Hematopoietic multipotent progenitor cell treated with erythropoietin and hydrocortisone succinate and interleukin-3 and kit ligand, for 15 days (in vitro differentiated cells): ENCODE measurements at regions not wholly inside any gene's neighbourhood (a gene's known extent, or its start where the extent isn't known, plus 50 kb on each side); places are given as distances from the start of the nearest gene placed in this dataset.
A peak's percentile ranks its signal among the peaks of the same experiment; 100 is the strongest.
"Not testable (repeated sequence)": the region's sequence is repeated elsewhere in the genome, so short reads cannot be mapped to it uniquely, and the experiment has no call there.

Experiments used
- DNase-seq: peaks from one replicate; pipeline ENCODE4 v3.0.0-alpha.2; 2015; ENCODE audit warnings: low spot score

DNA sequence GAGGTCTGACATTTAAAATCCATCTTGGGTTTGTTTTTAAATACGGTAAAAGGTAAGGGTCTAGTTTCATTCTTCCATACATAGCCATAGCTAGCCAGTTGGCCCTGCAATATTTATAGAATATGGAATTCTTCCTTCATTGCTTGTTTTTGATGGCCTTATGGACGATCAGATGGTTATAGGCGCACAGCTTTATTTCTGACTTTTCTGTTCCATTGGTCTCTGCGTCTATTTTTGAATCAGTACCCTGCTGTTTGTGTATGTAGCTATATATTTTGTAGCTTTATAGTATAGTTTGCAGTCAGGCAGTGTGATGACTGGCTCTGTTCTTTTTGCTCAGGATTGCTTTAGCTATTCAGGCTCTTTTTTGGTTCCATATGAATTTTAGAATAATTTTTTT is 366.8 kb upstream of the MIS18BP1 start:
- DNase-seq, result no peak

DNA sequence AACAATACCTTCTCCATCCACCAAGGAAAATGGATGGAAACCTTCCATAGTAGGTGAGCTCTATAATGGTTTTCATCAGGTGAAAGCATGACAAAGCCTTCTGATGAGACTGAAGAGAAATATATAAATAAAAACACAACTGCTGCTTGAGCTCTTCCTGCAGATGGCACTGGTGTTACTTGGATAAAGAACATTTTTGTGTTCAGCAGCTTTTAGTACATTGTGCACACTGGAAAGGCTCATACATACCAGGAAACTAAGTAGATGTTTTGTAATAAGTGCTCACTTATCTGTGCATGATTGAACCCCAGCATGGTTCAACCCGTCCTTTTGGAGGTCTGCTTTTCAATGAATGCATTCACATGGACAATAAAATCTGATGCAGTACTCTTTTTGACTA is 357.3 kb upstream of the MIS18BP1 start:
- DNase-seq, result no peak

DNA sequence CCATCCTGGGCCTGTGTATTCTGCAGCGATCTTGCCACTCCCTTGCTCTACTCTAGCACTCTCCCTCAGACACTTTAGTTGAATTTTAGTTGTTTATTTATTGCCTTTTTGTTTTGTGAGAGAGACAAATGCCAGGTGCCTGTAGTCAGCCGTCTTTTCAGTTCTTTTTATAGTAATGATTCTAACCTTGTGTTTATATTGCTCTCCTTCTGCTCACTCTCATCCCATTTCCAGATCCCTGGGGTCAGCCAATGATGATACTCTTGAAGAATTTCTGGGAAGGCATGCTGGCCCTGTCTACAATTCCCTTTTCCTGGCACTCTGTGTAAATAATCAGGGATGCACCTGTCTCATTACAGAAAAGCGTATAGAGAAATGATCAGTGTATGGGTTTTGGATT is 334.1 kb upstream of the MIS18BP1 start:
- no peak for DNase-seq

DNA sequence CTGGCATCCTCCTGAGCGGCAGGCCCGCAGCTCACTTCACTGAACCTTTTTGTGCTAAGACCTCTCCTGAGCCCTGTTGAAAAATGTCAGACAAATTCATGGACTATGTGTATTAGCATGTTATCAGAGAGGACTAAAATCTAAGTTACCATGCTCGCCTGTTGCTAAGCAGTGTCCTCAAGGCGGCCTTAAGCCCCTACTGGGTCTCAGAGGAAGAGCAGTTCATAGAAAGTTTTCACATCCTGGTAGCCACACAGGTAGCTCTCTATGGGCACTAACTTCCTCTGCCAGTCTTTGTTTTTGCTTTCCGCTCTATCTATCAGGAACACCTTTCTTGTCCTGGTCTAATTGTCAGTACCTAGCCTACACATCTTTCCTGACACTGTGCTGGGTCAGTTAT is 306.6 kb upstream of the MIS18BP1 start:
- no peak for DNase-seq

DNA sequence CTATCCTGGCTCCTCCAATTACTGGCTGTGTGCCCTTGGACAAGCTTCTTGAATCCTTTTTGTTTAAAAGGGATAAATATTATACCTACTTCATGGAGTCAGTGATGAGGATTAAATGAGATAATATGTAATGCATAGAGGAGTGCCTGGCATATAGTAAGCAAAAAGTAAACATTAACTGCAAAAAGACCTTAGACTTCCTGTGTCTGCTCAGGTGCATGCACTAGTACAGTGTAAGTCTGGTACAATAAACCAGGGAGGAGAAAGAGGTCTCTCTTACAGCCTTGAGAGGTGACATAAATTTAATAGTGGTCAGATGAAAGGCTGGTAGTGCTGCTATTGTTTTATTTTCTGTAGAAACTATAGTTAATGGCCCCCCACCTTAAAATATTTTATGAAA is 305.2 kb upstream of the MIS18BP1 start:
- no peak for DNase-seq

DNA sequence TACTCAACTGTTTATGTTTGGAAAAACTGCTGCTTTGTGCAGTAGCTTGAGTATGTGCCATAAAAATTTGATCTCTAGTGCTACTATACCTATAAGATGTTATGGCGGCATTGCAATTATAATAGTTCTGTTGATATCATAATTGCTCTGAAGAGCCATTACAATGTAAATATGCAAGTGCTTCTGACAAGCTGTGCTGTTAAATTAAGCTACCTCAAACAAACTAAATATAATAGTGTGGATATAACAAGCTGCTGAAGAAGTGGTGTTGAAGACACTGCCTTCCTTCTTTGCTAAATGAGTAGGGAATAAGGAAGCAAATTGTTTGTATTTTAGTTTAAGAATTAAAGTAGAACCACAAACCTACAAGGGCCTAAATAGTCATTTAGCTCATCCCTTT is 301.0 kb upstream of the MIS18BP1 start:
- DNase-seq, result no peak

DNA sequence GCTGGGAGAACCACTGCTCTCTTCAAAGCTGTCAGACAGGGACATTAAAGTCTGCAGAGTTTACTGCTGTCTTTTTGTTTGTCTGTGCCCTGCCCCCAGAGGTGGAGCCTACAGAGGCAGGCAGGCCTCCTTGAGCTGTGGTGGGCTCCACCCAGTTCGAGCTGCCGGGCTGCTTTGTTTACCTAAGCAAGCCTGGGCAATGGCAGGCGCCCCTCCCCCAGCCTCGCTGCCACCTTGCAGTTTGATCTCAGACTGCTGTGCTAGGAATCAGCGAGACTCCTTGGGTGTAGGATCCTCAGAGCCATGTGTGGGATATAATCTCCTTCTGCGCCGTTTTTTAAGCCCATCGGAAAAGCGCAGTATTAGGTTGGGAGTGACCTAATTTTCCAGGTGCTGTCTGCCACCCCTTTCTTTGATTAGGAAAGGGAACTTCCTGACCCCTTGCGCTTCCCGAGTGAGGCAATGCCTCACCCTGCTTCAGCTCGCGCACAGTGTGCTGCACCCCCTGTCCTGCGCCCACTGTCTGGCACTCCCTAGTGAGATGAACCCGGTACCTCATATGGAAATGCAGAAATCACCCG is 298.3 kb upstream of the MIS18BP1 start:
- DNase-seq, result not testable (repeated sequence)

DNA sequence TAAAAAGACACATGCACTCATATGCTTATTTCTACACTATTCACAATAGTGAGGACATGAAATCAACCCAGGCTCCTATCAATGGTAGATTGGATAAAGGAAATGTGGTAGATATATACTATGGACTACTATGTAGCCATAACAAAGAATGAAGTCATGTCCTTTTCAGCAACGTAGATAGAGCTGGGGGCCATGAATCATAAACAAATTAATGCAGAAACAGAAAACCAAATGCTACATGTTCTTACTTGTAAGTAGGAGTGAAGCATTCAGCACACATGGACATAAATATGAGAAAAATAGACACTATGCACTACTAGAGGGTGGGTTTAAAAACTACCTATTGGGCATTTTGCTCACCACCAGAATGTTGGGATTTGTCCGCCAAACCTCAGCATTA is 278.0 kb upstream of the MIS18BP1 start:
- DNase-seq, result no peak

DNA sequence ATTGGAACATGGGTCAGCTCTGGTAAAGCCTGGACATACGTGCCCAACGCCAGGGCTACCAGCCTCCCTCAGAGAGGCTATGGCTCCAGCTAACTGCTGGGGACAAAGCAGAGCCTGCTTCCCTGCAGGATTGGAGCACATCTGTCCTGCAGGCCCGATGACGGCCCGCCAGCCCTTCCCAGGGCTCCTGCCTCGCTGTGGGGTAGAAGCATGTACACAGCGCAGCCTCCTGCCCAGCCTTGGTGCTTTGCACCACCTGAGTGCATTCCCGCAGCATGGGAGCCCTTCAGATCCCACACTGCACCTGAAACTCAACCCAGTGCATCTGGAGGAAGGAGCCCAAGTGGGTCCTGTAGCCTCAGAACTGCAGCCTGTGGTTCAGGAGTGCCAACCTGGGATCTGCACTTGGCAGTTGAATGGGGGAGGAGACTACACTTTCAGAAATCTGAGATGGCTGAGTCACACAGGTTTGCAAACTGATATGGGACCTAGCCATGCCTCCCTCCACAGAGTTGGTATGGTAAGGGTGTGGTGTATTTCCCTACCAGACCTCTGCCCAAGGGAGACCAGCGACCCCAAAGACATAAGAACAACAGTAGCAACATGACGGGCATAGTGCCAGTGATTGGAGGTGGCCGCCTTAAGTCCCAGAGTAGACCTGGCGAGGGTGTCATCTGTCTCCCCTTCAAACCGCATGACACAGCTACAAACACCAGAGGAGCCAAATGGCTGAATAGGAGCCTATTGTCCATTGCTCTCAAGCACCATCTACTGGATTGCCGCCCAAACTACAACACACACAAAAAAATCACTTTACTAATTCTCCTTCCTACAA is 273.9 kb upstream of the MIS18BP1 start:
- no peak for DNase-seq

DNA sequence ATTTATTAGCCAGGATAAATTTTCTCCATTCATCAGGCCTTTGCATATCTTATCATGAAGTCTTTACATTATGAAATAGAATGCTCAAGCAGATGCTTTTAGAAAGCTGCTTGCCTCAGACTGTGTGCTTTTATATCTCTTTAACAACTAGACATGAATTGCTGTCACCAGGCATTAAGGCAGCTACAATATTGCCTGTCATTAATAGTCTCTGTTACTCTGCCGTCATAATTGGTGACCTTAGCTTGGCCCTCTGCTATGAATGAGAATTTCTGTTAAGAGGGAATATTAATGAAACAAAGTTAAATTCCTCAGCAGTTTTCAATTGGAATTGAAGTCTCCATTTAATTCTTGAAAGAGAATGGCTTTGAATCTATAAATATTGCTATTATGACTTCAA is 266.8 kb upstream of the MIS18BP1 start:
- no peak for DNase-seq

DNA sequence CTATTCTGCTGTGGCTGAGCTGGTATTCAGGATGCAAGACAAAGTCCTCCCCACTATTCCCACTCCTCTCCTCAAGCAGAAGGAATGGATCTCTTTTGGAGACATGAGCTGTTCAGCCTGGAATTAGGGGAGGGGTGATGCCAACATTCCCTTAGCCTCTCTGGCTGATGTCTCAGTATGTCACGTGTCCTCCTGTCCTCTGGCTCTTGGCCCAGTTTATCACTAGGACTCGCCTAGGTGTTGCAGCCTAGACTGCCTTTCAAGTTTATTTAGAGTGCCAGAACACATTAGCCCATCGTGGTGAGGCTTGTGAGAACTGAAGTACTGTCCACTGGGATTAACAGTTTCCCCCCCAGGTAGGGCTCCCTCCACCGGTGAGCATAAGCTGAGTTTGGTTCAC is 239.9 kb upstream of the MIS18BP1 start:
- no peak for DNase-seq

DNA sequence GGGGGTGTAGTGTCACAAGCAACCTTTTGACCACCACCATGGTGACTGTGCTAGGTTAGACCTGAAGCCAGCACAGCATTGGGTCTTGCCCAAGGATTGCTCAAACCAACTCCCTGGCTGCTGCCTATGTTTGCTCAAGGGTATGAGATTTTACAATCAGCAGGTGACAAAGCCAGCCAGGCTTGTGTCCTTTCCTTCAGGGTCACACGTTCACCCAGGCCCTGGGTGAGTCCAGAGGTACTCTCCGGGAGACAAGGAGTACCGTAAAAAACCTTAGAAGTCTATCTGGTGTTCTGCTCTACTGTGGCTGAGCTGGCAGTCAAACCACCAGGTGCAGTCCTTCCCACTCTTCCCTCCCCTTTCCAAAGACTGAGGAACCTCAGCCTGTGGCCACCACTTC is 238.9 kb upstream of the MIS18BP1 start:
- no peak for DNase-seq

DNA sequence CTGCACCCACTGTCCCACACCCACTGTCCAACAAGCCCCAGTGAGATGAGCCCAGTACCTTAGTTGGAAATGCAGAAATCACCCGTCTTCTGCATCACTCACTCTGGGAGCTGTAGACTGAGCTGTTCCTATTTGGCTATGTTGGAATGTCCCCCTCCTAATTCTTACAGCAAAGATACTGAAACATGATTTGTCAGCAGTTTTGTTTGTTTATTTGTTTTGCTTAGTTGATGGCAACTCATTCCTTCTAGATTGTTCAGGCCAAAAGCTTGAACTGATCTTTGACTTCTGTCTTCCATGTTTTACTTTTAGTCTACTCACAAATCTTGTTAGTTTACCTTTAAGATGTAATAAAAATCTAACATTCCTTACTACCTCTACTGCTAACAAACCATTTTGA is 233.6 kb upstream of the MIS18BP1 start:
- no peak for DNase-seq

DNA sequence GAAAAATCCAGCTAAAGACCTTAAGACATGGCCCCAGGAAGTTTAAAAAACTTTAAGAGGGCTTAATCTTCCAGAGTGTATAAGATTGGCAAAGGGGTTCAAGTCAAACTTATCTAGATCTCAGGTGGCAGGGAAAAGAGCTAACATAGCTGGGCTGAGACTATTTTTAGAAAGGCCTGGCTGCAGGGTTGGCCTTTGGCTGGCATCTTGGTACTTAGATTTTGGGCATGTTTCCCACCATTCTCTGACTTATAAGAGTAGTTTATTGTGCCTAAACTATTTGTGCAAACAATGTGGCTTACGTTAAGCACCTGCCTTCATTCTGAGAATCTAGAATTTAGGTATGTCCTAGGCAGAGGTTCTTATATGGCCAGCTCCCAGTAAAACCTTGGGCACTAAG is 214.0 kb upstream of the MIS18BP1 start:
- no peak for DNase-seq

DNA sequence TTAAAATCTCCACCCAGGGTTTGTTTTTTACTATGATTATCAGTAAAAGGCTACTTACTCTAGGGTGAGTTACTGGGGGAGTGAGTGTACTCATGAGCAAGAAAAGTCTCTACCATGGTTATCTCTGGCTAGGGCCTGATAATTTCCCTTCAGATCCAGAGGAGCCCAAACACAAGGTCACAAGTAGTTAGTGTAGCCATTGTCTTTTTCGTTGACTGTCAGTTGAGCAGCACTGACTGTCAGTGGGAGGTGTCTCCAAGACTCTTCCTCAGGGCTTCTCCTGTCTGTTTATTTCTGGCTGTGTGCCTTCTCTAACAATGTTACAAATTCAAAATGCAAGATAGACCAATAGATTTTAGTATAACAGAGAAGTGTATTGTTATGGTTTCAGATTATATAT is 181.2 kb upstream of the MIS18BP1 start:
- no peak for DNase-seq

DNA sequence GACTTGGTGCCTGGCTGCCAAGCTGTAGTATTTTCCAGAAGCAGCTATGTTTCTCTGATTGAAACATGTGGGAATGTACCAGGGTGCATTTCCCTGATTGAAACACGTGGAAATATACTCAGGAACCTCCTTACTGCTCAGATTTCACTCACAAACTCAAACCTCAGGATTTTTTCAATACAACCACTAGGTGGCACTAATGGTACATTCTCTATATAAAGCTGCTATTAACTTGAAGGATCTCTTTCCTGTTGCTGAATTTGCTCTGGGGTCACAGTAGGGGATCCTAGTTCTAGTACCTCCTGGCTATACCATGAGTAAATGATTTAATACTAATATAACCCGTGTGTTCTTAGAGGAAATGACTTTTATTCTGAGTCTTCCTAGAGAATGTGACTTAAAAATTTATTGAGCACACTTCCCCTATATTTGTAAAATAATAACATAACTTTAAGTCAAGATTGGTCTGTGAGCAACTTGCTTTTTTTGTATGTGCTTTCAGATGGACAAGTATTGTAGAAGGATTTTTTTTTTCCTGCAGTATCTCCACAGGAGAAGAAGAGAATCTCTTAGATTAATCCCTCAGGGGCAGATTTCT is 173.8 kb upstream of the MIS18BP1 start:
- DNase-seq, result peak; percentile 24

DNA sequence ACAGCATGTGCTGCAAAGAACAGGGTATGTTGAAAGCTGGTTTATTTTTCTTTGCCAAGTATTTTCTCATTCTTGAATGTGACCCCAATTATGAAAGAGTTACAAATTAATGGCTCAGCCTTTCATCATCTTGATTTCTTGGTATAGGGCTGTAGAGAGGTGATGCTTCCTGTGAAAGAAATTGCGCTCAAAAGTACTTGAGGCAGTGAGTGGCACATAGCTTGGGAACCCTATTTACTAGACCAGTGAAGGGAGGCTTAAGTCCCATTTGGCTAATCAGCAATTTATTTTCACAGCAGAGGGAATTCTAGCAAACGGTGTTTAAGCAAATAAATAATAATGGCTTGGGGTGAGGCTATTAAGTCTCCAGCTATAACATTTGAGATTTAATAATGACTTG is 153.9 kb upstream of the MIS18BP1 start:
- DNase-seq, result no peak

DNA sequence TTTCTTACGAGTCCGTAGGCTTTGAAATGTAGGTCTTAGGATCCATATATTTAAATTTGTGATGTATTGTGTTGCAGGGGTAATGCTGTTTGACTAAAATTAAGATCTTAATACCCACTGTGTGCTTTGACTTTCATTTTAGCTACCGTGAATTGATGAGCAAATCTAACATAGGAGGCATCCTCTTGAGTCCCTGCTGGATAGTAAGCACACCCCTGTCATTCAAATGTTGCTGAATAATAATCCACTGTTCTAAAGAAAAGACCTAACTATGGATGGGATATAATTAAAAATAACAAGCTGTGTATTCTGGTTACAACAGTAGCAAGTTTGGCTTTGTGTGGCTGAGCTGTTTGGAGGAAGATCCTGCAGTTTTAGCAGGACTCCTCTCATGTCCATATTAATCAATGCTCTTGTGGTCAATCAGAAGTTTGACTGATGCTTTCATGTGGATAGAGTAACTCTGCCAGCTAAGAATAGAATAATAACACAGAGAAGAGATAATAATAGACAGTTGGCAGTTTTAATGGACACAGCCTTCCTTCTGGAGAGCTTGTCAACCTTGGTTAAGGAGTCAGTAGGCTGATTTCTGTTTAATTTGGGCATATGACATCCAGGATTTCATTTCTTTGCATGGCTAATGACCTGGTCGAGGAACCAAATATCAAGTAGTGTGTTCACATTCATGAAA is 148.1 kb upstream of the MIS18BP1 start:
- DNase-seq, result no peak

DNA sequence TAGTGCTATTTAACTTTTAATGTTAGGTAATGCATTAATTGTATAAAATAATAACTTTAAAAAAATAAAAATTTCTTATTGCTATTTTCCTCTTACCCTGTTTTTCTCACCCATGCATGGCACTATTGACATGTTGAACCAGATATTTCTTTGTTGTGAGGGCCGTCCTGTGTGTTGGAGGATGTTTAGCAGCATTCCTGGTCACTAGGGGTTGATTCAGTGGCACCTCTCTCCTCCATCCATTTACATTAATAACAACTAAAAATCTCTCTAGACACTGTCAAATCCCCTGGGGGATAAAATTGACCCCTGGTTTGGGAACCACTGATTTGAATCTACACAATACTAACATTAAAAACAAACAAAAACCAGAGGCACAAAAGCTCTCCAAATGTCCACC is 147.5 kb upstream of the MIS18BP1 start:
- no peak for DNase-seq

DNA sequence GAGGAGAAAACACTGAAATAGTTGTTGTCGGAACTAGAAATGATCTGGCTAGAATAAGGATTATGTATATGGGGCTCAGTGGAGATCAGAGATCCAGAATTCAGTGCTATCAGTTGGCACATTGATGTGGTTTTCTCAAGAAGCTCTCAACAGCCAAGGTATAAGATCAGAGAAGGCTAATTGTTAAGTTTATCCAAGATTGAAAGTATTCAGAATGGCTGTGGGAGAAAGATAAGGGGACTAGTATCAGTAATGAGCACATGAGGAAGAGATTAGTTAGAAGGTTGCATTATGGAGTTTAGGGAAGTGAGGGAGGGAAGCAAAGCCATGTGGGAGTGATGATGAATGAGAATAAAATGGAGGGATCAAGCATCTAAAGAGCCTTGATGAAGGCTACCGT is 128.1 kb upstream of the MIS18BP1 start:
- no peak for DNase-seq

DNA sequence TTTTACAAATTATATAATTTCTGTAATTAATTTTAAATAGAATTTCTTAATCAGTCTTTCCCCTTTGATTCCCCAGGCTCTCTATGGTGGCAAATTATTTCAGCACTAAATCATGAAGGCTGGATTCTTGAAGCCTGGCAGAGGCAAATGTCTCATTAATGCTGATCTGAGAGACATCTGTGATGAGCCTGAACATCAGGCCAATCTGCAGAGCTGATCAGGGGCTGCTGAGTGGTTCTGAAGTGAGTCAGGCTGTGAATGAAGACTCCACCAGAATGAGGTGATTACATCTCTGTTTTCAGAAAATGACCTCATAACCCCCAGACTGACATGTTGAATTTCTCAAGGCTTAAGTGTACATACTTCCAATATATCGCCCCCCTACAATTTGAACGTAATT is 124.2 kb upstream of the MIS18BP1 start:
- no peak for DNase-seq

DNA sequence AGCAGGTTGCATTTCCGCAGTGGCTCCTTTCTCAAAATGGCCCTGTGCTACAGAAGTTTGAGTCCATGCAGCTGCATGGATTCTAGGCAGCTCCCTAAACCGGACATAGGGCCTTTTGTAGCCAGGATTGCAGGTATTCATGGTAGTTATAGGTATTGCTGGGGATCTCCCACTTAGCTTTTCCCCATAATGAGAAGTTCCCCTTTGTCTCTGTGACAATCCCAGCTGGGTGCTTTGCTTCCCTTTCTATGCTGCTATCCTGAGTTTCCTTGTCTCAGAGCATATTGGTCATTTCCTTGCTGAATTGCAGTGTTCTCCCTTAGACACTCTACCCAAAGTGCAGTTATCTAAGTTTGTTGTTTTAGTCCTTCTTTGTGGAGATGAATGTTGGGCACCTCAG is 120.9 kb upstream of the MIS18BP1 start:
- no peak for DNase-seq

DNA sequence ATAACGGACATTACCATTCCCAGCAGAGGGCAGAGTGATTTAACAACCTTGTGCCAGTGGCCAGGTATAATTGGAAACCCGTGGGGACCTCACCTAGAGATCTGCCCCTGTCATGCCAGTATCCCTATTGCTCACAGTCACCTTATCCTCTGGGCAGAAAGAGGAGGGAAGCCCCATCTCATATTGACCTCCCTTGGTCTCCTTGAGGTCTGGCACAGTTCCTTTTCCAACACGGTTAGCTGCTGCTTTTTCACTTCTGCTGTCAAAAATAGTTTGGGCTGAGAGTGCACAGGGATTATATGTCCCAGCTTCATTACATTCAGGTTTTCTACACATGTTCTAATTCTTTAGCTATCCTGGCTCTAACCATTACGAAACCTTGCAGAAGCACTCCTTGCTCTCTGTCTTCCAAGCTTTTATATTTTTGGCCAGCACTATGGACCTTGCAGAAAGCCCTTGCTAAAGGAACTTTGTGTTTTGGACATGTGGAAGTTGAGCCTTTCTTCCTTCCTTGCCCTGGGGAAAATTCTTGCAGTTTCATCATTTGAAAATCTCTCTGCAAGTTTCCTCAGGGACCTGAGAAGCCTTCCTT is 111.7 kb upstream of the MIS18BP1 start:
- no peak for DNase-seq
